ENCODE measurements at regions not wholly inside any gene's neighbourhood (a gene's known extent, or its start where the extent isn't known, plus 50 kb on each side); places are given as distances from the start of the nearest gene placed in this dataset.

DNA sequence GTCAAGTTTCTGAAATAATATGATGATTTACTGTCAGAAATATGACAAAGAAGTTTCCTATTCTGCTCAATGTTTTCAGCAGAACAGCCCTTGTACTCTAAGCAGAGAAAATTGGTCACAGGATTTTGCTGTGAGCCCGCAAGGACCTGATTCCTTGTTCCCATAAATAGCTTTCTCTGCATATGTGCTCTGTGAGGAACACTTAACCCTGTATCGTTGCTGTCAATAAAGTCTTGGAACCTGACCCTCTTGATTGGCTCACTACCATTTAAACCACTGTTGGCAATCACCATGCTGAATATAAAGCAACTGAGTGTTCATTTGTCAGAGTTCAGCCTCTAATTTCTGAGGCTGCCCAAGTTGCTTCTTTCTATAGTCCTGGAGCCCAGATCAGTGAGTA lies 158.2 kb upstream of the NOCT start:
- no peak for DNase-seq (ENCODE audit: low read depth)

DNA sequence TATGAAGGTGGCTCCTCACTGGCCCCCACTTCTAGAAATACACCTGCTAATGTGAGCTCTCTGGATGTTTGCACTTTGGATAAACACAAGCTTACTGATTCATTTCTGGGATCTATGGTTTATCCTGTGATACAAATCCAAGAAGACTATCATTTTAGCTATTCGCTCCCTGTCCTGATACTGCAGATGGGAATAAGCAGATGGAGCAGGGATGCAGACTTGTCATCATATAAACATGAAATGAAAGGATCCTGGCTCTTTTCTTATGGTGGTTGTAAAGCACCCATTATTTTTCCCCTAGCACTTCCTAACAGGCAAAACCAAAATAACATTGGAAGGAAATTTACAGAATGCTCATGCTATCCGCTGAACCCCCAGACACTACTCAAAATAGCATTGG lies 162.9 kb upstream of the NOCT start:
- no peak for DNase-seq (ENCODE audit: low read depth)

DNA sequence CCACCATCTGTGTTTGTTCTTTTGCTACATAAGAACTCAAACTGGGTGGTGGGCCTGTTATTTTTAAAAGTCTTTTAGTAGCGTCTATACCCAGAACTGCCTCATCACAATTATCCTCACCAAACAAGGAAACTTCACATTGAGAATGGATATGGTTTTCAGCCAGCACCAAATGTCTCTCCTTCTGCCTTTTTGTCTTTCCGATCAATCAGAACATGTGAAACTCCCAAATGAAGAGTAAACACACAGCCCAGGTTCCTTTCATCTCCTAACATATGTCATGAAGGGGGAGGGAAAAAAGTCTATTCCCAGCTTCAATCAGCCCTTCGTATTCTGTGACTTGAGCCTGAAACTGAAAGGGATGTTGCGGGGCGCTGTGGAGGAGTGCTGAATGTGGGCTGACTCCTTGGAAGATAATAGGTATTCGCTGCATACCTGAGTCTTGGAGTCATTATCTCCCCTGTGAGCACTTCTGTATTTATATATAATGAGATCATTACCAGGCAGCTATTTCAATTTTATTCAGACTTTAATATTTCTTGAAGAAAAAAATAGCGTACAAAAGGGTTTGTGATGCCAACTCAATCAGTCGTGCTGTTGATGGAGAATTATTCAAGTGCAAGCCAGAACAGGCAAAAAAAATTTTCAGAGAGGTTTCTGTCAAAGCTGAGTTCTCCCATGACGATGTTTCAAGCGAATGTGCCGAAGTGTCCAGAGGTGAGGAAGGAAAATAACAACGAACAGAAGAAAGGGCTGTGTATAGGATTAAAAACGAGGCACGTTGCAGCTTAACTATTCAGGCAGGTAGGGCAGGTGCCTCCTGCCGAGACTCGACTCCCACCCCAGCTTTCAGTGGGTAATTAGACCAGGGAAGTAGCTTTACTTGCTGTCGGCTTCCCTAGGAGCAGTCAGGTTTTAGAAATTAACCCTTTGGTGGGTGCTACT lies 163.9 kb upstream of the NOCT start:
- no peak for DNase-seq (ENCODE audit: low read depth)

DNA sequence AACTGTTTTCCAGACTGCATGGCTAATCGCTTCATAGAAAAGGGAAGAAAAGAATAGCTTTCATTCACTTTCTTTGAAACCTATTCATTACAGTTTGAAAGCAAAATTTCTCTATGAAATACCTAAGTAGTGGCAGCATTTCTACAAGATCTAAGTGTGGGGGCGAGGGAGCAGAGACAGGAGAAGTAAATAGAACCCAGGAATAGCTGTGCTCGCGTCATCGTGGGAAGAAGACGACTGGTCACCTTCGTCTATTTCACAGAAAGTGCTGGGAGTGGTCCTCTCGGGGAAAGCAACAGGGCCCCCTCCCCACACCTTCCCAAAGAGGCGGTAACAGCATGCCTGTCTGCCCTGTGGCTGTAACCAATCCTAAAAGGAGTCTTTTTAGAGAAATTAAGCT lies 169.9 kb upstream of the NOCT start:
- DNase-seq (ENCODE audit: low read depth) = no peak

DNA sequence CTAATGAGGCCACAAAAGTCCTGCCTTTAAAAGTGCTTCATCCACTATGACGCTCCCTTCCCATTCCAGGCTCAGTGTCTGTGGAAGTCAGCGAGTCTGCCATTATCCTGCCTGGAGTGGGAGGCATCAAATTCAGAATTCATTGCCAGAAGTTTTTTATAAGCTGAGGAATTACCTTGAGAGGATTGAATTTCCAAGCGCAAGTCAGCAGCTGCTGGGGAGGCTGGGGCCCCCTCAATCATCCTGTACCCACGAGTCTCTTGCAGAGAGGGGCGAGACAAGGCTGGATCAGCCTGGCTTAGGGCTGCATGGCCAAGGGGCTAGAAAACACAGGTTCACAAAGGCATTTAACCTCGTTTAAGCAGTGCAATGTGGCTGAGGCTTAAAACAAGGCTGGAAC lies 170.5 kb upstream of the NOCT start:
- no peak for DNase-seq (ENCODE audit: low read depth)

DNA sequence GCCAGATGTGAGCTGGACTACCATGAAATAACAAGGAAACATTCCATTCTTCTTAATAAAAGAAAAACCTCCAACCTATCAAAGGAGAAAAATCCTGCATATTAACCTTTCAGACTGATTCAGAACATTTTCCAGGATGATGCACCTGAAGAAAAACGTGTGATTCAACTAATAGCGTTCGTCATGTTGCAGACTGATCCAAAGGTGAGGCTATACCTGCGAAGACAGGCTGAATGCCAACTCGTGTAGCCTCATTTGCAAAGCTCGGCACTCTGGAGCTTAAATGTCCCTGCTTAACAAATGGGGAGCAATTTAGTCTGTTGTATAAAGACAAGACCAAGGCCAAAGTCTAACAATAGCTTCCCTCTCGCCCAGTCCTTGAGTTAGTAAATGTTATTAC lies 172.0 kb upstream of the NOCT start:
- no peak for DNase-seq (ENCODE audit: low read depth)

DNA sequence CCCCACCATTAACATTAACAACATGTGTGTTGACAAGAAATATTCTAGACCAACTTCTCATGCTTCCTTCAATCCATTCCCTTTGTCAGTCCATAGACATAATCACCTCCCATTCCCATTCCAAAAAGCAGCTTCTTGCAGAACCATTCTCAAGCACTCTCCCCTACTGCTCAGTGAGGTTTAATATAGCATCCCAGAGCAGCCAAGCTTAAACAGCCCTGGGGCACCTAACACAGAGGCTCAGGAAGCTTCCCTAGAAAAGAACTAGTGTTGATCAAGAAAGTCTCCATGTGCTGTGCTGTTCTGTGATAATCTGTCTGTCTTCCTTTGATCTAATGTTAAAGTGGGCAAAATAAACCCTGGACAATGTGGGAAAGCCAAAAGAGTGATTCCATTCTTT lies 174.2 kb upstream of the NOCT start:
- DNase-seq (ENCODE audit: low read depth) = no peak

DNA sequence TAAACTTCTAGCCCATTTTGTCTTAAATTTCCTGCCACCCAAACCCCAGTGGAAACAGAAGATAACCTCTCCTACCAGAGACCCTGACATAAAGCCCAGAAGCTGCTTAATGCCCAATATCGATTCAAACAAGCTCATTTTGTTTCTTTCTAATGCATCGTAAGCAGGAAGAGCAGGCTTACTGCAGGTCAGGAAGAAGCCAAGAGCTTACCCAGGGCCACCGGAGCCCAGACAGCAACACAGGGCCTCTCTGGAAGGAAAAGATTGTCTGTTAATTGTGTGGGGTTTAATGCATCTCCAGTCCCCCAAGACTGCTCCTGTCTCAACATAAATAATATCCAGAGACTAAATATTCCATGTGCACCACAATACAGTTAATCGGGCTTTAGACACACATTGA lies 177.3 kb upstream of the NOCT start:
- no peak for DNase-seq (ENCODE audit: low read depth)

DNA sequence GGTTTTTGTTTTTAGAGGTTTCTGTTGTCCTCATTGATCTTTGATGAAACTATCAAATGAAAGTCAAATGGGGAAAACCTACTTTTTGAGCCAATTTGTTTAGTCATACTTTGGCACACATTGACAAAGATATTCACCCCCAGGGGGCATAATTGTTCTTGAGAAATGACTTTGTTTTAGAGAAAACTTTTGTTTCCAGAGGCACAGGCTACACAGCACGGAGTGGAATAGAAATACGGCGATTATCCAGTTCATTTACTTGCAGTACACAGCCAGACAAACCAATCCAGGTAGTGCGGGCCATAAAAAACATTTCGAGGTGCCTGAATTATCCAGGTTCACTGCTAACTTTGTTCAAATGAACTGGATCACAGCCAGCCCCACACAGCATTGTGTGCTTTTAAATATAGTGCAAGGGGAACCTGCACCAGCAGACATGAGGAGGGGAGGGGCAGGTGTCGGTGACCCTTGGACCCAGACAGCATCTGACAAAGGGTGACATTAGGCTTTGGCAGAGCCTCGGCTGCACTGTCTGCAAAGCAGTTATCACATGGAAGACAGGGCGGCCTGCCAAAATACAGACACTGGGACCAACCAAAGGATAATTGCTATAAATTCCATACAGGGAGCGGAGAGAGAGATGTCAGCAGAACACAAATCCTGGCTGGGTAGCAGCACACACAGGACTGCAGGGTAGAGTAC lies 179.6 kb upstream of the NOCT start:
- no peak for DNase-seq (ENCODE audit: low read depth)

DNA sequence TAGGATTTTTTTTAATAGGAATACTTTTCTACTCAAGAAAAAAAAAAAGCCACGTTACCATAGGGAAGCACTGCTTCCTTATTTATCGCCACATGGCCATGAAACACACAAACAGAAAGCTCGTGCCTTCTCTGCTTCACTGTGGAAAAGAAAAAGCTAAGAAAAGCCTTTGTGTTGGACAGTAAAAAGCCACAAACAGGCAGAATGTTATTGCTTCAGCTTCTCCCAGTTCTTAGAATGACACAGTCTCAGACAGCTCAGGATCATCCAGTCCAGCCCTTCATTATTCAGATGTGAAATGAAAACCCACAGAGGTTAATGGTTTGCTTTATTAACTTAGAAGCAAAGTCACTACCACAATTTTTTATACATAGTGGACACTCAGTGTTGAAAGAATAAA lies 181.6 kb upstream of the NOCT start:
- no peak for DNase-seq (ENCODE audit: low read depth)

DNA sequence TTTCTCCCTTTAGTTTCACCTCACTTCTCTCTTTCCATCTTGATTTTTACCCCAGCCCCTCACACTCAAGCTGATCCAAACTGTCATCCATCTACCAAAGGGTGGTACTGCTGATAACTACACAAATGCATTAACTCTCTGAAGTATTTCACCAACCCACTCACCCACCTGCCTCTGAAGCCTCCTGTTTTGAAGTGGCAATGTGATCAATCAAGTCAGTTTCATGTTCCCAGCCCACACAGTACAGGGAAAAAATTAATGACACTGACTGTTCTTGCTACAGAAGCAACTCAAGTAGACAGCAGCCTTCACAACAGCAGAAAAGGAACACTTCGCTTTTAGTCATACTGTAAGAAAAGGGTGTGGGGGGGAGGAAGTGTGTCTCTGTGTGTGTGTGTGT lies 183.0 kb upstream of the NOCT start:
- no peak for DNase-seq (ENCODE audit: low read depth)

DNA sequence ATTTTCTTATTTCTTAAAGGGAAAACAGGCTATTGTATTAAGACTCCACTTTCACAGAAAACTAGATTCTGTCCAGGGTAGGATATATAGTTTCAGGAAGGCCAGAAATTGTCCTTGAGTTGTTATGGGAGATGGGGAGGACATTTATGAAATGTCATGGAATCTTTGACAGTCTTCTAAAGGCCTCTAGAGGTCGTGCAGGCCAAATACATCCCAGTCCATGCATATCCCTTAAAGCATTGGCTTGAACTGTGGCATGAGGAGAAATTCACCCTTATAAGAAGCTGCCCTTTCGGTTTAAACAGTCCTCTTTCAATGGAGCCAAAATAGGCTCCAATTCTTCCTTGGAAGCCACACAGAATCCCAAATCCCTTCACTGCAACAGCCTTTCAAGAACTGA lies 183.6 kb upstream of the NOCT start:
- DNase-seq (ENCODE audit: low read depth) = no peak

DNA sequence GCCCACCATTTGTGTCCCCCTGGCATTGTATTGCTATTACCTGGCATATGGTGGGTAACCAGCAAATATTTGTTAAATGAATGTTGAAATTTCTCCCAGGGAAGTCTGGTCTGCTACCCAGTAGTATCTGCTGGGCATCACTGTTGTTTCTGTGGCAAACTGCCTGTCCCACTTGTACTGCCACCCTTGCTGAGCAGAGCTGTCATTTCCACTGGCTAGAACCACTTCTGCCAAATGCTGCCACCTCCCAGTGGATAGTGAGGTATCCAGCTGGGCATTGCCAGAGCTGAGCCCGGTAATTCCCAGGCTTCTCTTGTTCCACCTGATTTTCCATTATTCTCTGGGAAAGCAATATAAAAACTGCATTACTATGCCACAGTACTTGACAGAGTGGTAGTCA lies 186.7 kb upstream of the NOCT start:
- DNase-seq (ENCODE audit: low read depth) = no peak

DNA sequence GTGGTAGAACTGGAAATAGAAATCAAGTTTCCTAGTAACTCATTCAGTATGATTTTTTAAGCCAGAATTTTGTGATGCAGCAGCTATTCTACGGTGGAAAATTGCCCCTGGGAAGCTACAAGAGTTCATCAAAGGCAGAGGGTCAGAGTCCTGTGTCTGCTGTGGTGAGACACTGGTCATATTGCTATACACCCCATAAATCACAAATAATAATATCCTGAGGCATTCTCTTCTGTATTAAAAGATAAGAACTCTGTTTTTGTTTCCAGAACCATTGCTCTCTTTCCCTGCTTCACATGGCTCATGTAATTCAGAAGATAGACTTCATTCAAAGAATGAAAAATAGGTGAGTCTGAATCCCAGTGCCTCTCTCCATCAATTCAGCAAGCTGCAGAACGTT lies 188.8 kb upstream of the NOCT start:
- DNase-seq (ENCODE audit: low read depth) = no peak

DNA sequence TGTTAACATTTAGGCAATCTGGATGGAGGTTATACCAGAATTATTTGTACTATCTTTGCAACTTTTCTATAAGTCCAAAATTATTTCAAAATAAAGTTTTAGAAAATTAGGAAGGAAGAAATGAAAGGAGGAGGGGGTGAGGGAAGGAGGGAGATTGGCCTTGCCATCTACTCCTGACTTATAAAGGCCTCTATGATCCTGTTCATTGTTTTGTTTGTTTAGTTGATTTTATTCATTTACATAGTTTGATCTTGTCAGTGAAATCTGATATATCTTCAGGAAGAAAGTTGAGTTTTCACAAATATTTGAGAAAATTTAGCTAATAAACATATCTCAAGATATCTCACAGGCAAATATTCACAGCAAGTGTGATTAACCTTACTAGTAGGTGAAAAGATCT lies 189.3 kb upstream of the NOCT start:
- DNase-seq (ENCODE audit: low read depth) = no peak

DNA sequence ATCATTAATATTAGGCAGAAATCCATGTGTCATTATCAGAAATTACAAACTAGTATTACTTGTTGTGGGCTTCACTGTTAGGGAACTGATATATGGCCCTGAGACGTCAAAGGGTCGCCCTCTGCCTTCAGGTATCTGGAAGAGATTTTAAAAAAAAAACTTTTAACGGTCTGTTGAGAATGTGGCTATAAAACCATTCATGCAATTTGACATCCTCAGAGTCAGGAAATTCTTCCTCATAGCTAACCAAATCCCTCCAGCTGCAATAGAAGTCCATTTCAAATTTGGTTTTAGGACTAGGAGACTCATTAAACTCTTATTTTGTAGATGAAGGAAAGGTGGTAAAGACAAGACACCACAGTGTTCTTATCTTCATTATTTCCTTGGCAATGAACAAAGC lies 194.2 kb upstream of the NOCT start:
- no peak for DNase-seq (ENCODE audit: low read depth)

DNA sequence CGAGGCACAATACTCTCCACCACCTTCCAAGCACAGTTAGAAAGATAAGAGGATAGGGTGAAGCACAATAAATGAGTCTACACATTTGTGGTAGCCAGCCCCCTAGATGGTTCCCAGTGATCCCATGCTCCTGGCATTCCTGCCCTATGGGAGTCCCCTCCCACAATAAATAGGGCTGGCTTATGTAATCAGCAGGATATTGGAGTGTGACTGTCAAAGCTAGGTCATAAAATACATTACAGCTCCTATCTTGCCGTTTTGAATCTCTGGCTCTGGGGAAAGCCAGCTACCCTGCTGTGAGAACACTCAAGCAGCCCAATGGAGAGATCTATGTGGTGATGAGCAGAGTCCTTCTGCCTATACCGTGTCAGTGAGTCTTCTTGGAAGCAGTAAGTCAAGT lies 198.7 kb upstream of the NOCT start:
- no peak for DNase-seq (ENCODE audit: low read depth)

DNA sequence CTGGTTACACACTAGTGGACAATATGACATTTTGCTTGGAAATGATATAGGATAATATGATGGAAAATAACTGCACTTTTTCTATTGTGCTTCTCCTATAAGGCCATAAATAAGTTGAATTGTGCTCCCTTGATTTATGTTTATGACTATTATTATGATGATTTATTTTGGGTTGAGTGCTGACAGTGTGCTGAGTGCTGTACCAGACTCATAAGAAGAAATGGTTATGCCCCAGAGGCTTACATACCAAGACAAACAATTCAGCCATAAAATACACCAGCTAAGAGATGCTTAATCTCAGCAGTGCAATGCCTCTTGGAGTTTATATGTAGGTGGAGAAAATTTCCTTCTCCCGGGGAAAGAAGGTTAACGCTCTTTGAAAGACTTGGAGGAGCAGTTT lies 199.8 kb upstream of the NOCT start:
- DNase-seq (ENCODE audit: low read depth) = no peak

DNA sequence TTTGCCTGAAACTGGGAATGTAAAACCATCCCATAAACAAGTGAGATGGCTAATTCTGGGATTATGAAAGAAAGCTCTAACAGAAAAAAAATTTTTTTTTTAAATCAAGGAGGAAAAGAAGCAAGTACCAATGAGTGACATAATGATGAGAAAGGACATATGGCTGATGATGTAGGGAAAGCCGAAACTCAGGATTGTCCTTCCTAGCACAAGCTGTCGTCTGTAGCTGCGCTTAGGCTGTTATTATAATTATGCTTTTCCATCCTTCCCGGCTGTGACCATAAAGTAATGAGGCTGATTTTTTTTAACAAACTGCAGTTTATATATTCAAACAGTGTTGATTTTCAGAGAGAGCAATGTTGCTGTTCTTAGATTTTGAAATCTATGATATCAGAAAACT lies 209.8 kb upstream of the NOCT start:
- no peak for DNase-seq (ENCODE audit: low read depth)

DNA sequence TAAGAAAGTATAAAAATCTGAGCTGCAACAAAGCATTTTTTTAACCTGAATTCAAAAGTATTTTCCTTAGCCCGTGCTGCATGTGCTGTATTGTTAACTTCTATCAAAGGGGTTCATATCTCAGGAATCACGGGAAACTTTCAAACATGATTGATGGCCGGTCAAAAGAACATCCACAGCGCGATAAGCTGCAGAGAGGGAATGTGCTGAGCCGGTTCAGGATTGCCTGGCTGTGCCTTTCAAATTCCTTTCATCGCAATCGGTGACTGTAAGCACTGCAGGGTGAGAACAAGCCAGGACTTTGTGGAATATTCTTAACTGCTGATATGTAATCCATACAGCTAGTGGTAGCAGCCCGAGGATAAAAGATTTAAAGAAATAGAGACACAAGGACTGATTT lies 210.9 kb upstream of the NOCT start:
- no peak for DNase-seq (ENCODE audit: low read depth)

DNA sequence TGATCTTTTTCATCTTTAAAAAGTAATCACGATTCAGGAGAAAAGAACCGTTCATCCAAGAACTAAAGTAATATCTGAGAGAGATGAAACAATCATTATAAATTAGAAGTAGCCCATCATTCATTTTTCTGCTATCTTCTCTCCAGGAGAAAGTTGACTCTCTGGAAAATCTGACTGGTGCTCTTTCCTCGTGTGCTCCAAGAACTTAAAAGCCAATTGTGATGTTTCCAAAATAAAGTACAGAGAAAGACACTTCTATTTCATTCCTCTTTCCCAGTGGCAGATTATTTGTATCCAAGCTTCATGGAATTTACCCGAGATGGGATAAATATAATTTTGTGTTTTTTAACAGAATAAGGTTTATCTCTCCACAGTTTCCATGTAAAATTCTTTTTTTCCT lies 212.5 kb upstream of the NOCT start:
- DNase-seq (ENCODE audit: low read depth) = no peak

DNA sequence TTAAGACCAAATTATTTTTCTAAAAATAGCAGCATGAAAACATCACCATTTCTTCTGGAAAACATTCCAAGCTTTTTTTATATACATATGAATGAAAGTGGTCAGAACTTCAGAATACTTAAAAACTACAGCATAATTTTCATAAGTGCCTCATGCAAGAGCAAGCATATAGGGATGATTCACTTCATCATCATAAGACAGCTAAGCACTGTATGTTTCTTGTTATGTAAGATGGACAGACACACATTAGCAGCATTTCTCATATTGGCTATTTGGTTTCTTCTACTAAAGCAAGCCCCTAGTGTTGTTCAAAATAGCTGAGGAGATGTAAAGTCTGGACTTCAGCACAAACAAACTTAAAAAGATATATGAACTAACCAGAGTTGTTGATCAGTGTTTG lies 213.1 kb upstream of the NOCT start:
- DNase-seq (ENCODE audit: low read depth) = no peak

DNA sequence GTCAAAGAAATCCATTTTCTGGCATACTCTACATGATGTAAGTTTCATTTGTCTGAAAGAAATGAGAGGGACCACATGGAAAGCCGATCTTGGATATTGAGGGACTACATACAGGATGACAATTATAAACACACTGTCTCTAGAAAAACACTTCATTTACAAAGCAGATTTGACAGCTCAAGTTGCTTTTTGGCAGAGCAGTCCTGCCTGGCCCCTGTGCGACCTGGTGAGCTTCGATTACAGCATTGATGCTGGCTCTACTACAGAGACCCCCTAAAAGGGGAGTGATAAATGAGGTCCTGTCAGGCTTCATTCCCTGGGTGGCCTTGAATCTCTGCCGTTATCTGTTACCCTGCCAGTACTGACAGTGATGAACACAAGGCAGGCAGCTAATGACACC lies 215.2 kb upstream of the NOCT start:
- no peak for DNase-seq (ENCODE audit: low read depth)

DNA sequence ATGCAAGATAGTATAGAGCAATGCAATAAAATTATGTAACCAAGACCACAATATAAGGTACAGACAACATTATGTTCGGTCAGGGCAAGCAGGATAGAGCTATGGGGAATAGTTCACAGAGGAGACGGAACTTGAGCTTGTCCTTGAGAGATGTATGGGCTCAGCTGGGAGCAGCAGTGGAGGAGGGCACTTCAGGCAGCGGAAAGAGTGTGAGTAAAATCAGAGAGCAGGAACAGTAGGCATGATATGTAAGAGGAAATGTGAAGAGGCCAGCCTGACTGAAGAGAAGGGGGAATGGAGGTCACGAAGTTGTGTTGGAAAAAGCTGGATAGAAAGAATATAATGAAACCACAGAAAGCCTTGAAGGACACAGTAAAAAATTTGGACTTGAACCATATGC lies 217.2 kb upstream of the NOCT start:
- DNase-seq (ENCODE audit: low read depth) = no peak

Measured in activated T-cell treated with anti-CD3 and anti-CD28 coated beads for 24 hours (primary cell).